ENCODE measurements at regions not wholly inside any gene's neighbourhood (a gene's known extent, or its start where the extent isn't known, plus 50 kb on each side); places are given as distances from the start of the nearest gene placed in this dataset.

DNA sequence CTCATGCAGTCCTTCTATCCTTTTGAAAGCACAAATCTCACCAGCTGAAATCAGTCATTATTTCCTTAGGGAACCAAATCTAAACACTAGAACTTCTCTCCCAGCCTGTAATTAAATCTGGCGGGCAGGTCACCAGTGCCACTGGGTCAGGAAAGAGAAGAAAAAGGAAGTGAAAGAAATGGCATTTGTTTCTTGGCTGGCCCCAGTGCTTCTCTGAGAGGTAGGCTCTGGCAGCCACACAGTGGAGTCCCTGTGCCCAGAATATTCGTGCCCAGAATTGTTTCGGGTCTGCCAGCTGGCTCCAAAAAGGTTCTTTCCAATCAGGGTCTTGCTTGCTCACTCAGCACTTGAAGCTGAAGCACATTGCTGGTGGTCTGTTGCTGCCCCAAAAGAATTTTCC, 133.9 kb upstream of the MTAP start:
- DNase-seq (ENCODE audit: low read depth, low spot score), result peak; percentile 70

DNA sequence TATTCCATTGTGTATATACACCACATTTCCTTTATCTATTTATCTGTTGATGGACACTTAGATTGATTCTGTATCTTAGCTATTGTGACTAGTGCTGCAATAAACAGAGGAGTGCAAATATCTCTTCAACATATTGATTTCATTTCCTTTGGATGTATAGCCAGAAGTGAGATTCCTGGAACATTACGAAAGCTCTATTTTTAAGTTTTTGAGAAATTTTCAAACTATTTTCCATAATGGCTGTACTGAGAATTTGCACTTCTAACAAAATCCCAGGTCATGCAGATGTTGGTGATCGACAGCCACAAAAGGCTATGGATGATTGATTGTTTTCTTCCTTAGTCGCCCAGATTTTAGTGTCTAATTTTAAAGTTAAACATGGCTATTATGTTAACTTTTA, 132.7 kb upstream of the MTAP start:
- no peak for DNase-seq (ENCODE audit: low read depth, low spot score)

- no peak for DNase-seq (ENCODE audit: low read depth, low spot score)
Observed at GRCh38 chr9:21670374-21670773, 132.1 kb upstream of the MTAP start.

- DNase-seq (ENCODE audit: low read depth, low spot score), result no peak
Observed at GRCh38 chr9:21672140-21672539, 130.3 kb upstream of the MTAP start.

DNA sequence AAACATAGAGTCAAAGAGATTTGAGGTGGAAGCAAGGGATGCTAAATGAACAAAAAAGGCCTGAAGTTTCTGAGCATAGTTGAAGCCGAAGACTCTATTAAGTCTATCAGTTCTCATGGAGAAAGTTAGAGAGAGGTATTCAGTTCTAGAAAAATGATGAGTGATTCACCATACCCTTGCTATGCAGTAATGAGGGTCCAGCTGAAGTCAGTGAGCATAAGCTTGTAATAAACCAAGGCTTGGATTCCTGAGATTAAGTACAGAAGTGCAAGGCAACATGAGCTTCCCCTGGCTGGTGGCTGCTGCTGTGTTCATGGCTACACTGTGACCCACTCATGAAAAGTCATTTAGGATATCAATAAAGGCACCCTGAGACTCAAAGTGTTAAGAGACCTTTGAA, 129.7 kb upstream of the MTAP start:
- DNase-seq (ENCODE audit: low read depth, low spot score), result no peak

GRCh38 chr9:21674894-21675293, 127.5 kb upstream of the MTAP start:
- DNase-seq (ENCODE audit: low read depth, low spot score), result no peak

DNA sequence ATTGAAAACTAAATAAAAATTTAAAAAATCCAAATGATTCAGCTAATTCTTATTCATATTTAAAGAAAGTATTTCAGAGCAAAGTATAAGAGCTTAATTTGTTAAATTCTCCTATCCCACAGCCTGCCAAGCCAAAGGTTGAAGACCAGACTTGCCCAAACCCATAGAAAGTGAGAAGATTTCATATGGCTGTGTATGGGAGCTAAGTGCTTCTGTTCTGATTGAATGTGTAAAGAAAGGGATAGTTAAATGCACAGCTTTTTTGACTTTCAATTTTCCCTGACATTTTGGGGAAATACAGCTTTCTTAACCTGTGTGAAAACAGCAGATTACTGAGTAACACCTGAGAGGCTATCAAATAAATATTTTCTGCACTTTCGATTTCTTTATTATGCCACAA, 125.0 kb upstream of the MTAP start:
- no peak for DNase-seq (ENCODE audit: low read depth, low spot score)

DNA sequence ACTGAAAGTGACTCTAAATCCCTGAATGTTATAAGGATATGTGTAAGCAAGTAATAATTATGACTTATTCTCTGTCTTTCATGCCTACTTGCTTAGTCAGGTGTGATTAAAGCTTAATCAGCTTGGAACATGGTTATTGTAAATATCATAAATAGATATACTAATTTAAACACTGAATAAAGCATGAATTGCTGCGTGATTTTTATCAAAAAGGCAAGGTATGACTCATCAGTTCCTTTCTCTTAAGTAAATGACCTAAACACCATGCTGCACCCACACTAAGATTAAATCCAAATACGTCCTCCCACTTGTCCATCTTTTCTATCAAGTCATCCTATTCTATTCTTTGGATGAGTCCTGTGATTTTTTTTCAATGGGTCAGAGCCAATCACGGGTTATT, 124.6 kb upstream of the MTAP start:
- no peak for DNase-seq (ENCODE audit: low read depth, low spot score)

GRCh38 chr9:21679432-21679831, 123.0 kb upstream of the MTAP start:
- no peak for DNase-seq (ENCODE audit: low read depth, low spot score)

- DNase-seq (ENCODE audit: low read depth, low spot score), result no peak
Observed at GRCh38 chr9:21680590-21680989, 121.8 kb upstream of the MTAP start.

DNA sequence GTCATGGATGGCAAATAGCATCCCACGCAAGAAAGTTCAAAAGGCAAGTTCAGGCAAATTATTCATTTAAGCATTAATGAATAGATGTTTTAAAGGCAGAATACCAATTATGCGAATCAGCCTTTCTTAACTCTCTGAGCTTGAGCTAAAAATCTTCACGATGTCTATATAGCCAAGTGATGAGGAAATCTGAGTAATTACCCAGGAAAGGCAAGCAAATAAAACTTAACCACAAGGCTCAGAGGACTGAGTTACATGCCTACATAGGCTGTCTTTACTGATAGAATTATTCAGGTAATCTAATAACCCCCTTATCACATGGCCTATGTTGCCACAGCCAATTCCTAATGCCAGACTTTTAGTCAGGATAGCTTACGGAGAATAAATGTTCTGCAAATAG, 120.8 kb upstream of the MTAP start:
- peak; percentile 67 for DNase-seq (ENCODE audit: low read depth, low spot score)

DNA sequence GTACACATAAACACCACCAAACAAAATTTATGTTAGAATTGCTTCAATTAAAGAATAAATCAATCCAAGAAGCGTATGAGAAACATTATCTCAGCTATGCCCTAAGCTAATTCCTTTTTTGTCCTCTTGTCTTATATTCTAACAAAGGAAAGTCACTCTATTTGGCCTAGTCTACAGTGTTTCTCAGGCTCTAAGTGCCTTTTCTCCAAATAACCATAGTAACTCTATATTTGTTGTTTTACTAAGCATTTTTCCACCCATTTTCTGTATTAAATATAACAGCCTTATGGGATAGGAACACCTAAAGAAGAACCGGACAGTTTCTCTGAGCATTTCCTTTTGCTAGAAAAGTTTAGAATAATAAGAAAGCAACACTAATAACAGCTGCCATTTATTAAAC, 120.1 kb upstream of the MTAP start:
- DNase-seq (ENCODE audit: low read depth, low spot score), result no peak

- DNase-seq (ENCODE audit: low read depth, low spot score), result no peak
Observed at GRCh38 chr9:21682981-21683380, 119.5 kb upstream of the MTAP start.

GRCh38 chr9:21683484-21684175, 118.8 kb upstream of the MTAP start:
- no peak for DNase-seq (ENCODE audit: low read depth, low spot score)

DNA sequence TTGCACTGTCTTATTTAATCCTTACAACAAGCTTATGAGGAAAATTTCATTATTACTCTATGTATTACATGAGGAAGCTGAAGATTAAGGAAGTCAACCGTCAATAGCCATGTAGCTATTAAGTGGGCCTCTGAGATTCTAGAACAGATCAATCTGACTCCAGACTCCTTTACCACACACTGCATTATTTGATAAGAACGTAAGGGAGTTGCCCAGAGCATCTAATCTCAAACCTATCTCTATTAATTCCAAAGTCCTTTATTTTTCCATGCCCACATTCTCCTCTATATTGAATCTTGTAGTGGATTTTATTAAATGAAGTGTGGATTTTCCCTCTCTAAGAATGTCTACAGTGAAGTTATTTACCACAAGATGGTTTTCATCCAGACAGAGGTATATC, 118.2 kb upstream of the MTAP start:
- DNase-seq (ENCODE audit: low read depth, low spot score), result no peak

DNA sequence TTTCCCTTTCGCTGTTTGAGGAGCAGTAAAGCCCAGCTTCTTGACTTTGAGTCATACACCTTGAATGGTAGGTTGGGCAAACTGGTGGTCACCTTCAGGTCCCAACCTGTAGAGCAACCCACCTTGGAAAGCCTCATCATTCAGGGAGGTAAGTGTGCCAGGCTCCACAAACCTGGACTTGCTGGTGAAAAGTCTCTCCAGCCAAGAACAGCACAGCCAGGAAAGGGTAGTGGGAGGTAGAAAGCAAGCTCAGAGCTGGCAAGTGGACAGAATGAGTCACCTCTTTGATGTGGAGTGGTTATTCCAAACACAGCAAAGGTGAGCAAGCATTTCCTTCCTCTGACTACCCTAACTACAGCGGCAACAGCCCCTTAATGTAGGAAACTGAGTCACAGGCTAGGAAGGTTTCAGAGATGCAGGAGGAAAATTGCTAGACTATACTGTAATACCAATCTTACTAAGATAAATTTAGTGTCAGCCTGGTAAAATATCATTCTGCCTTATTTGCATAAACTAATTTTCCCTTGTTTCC, 117.5 kb upstream of the MTAP start:
- DNase-seq (ENCODE audit: low read depth, low spot score), result peak; percentile 96

- DNase-seq (ENCODE audit: low read depth, low spot score), result no peak
Observed at GRCh38 chr9:21685502-21685901, 116.9 kb upstream of the MTAP start.

DNA sequence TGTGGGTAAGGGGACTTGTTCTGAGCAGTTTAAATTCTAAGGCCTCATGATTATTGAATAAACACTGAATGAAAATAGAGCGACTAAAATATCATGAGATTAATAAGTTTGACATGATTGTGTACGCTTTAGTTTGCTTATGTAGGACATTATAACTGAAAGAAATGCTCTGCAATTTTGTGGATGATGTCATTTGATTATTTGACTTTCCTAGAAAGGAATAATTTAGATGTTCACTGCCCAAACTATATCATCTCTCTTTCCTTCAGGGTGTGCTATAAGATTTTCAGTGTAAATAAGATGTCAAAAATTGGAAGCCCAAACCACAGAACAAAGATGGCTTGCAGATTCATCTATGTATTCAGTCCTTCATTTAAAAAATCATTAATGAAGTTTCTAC, 115.7 kb upstream of the MTAP start:
- DNase-seq (ENCODE audit: low read depth, low spot score), result no peak

- DNase-seq (ENCODE audit: low read depth, low spot score), result no peak
Observed at GRCh38 chr9:21687351-21687750, 115.1 kb upstream of the MTAP start.

- DNase-seq (ENCODE audit: low read depth, low spot score), result peak; percentile 92
Observed at GRCh38 chr9:21688108-21689102, 114.0 kb upstream of the MTAP start.

GRCh38 chr9:21689854-21690253, 112.6 kb upstream of the MTAP start:
- no peak for DNase-seq (ENCODE audit: low read depth, low spot score)

DNA sequence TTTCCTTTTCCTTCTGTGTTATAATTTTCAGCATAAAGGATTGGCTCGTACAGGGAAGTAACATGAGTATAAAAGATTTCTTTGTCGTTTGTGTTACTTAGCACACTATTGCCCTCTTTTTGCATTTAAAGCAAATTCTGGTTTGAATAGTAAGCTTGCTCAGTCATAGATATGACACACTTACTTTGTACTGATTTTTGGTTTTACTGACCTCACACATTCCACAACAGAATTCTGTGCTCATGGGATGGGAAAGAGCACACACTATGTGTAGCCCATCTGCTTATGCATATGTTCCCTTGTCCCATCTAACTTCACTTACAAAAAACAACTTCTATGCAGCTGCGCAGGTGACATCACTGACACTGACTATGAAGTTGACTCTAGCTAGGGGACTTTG, 111.9 kb upstream of the MTAP start:
- peak; percentile 59 for DNase-seq (ENCODE audit: low read depth, low spot score)

GRCh38 chr9:21692390-21692789, 110.0 kb upstream of the MTAP start:
- no peak for DNase-seq (ENCODE audit: low read depth, low spot score)

All from astrocyte of the hippocampus (primary cell).